ENCODE measurements at regions not wholly inside any gene's neighbourhood (a gene's known extent, or its start where the extent isn't known, plus 50 kb on each side); places are given as distances from the start of the nearest gene placed in this dataset.

DNA sequence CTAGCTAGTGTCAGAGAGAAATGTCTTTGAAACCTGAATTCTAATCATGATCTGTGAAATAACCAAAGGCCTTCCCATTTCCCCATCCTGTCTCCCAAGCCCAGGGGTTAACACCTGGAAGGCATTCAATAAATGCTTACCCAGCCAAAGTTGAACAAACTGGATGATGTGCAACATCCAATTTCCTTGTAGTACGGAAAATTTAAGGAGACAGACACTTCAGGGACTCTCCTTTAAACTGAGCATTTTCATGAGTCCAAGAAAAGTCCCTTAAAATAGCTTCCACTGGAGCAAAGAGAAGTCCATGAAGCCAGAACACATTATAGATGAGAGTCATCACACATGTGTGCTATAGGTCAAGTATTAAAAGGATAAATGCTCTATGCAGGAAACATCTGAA, 271.2 kb downstream of the RAB28 start:
- no peak for FAIRE-seq
- TF ChIP-seq, protein P1, sequence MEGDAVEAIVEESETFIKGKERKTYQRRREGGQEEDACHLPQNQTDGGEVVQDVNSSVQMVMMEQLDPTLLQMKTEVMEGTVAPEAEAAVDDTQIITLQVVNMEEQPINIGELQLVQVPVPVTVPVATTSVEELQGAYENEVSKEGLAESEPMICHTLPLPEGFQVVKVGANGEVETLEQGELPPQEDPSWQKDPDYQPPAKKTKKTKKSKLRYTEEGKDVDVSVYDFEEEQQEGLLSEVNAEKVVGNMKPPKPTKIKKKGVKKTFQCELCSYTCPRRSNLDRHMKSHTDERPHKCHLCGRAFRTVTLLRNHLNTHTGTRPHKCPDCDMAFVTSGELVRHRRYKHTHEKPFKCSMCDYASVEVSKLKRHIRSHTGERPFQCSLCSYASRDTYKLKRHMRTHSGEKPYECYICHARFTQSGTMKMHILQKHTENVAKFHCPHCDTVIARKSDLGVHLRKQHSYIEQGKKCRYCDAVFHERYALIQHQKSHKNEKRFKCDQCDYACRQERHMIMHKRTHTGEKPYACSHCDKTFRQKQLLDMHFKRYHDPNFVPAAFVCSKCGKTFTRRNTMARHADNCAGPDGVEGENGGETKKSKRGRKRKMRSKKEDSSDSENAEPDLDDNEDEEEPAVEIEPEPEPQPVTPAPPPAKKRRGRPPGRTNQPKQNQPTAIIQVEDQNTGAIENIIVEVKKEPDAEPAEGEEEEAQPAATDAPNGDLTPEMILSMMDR (IDR thresholded peaks at IDR 0.05; ENCODE audit: insufficient read depth, low read length, severe bottlenecking) = no peak
- no peak for DNase-seq (ENCODE audit: low read depth)
- Histone ChIP-seq H3K27me3 (ENCODE audit: control insufficient read depth, insufficient read depth, low read length) (no peaks in the 10 kb centered on the region), H3K4me3 (ENCODE audit: low read depth, low read length) (no peak overlapping the region), H3K36me3 (ENCODE audit: control insufficient read depth, insufficient read depth, low read length) (no peaks in the 10 kb centered on the region)

DNA sequence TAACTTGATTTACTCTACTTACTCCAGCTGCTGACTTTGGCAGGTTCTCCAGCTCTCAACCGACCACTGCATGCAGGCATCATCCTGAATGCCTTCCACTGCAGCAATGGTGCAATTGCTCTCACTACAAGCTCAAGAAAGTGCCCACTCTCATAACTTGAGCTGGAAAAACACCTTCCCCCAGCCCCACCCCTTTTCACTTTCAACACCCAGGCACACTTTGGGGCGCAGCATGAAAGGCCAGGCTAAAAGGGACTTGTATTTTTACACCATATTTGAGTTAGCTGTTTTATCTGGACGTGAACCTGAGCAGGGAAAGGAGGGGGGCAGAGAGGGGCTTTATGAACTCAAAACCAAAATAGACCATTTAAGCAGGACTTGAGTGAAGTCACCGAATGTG, 274.5 kb downstream of the RAB28 start:
- no peaks in the 10 kb centered on the region for H3K27me3 ChIP-seq (ENCODE audit: control insufficient read depth, insufficient read depth, low read length)
- DNase-seq (ENCODE audit: low read depth) (no peak), FAIRE-seq (no peak)
- no peaks in the 10 kb centered on the region for H3K36me3 ChIP-seq (ENCODE audit: control insufficient read depth, insufficient read depth, low read length)
- TF ChIP-seq, protein P1 (IDR thresholded peaks at IDR 0.05; ENCODE audit: insufficient read depth, low read length, severe bottlenecking) = no peak
- no peak overlapping the region for H3K4me3 ChIP-seq (ENCODE audit: low read depth, low read length)

DNA sequence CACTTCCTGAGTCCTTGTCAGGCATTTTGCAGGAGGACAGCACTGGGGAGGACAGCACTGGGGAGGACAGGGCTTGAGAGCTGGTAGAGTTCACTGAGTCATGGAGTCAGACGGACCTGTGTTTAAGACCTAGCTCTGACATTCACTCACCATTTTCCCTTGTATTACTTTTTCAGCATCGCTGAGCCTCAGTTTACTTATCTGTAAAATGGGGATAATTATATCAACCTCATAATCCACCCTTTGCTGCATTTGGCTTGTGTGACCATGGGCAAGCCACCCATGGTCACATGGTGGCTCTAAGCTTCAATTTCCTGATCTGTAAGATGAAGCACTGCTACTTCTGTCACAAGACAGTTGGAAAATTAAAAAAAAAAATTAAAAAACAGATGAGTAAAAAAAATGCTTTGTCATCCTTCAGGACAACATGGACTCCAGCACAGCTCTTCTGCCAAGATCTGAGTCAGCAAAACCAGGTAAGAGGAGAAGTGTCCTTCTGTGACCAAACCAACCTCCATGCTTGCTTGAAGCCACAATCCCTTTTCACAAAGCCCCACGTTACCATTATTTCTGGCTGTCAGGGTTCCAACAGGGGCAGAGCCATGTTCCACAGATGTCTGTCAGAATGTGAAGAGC, 275.5 kb downstream of the RAB28 start:
- no peak for DNase-seq (ENCODE audit: low read depth)
- TF ChIP-seq, protein P1 (IDR thresholded peaks at IDR 0.05; ENCODE audit: insufficient read depth, low read length, severe bottlenecking) = no peak
- FAIRE-seq = no peak

DNA sequence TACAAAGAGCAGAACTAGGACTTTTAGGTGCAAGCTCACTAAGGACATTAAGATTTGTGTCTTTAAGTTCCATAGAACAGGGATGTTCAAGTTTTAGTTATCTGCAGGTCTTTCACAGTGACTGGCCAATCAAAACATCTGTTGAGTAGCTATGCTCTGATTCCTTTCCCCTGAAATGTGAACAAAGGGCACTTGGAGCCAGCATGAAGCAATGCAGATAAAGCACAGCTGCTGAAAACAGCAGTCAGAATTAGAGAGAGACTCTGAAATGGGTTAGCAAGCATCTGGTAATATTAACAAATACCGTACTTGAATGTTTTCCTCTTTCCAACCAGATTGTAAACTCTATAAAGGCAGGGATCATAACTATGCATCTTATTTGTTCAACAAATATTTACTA, 276.9 kb downstream of the RAB28 start:
- no peak for DNase-seq (ENCODE audit: low read depth)
- no peaks in the 10 kb centered on the region for H3K36me3 ChIP-seq (ENCODE audit: control insufficient read depth, insufficient read depth, low read length)
- FAIRE-seq = no peak
- TF ChIP-seq, protein P1 (IDR thresholded peaks at IDR 0.05; ENCODE audit: insufficient read depth, low read length, severe bottlenecking) = no peak
- no peaks in the 10 kb centered on the region for H3K27me3 ChIP-seq (ENCODE audit: control insufficient read depth, insufficient read depth, low read length)
- no peak overlapping the region for H3K4me3 ChIP-seq (ENCODE audit: low read depth, low read length)

More for the DNA sequence above, 275.5 kb downstream of the RAB28 start:
- no peak overlapping the region for H3K4me3 ChIP-seq (ENCODE audit: low read depth, low read length)
- no peaks in the 10 kb centered on the region for H3K27me3 ChIP-seq (ENCODE audit: control insufficient read depth, insufficient read depth, low read length)
- no peaks in the 10 kb centered on the region for H3K36me3 ChIP-seq (ENCODE audit: control insufficient read depth, insufficient read depth, low read length)

DNA sequence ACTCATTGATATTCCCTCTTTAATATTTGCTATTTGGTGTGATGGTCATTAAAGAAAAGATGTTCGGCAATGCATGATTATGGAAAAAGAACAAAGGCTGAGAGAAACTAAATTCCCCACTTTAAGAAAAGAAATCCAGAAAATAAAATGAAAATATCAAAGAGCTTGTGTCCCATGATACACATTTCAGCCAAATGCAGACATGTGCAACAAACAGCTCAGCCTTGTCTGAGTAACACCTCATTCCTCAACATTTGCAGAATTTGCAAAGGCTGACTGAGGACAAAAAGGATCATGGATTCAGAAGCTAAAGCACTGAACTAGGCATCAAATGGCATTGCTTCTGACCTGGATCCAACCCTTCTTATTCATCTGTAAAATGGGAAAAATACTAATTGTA, 281.0 kb downstream of the RAB28 start:
- TF ChIP-seq, protein P1 (IDR thresholded peaks at IDR 0.05; ENCODE audit: insufficient read depth, low read length, severe bottlenecking) = no peak
- DNase-seq (ENCODE audit: low read depth) (no peak), FAIRE-seq (no peak)
- Histone ChIP-seq H3K36me3 (ENCODE audit: control insufficient read depth, insufficient read depth, low read length) (no peaks in the 10 kb centered on the region), H3K4me3 (ENCODE audit: low read depth, low read length) (no peak overlapping the region), H3K27me3 (ENCODE audit: control insufficient read depth, insufficient read depth, low read length) (no peaks in the 10 kb centered on the region)

DNA sequence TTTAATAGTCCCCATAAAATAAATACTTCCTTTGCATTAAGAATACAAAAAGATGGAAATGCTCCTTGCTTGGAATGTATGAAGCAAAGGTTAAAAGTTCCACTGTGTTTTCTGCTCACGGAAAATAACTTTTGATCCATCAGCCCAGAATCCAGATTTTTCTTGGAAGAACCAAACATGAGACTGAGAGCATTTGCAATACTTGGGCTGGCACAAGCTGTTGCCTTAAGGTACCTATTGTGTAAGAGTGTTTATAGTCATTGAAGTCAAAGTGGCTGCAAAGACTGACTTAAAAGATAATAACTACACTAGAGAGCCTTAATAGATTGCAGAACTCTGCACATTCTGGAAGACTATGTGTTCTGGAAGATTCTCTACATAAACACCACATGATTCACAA, 281.4 kb downstream of the RAB28 start:
- FAIRE-seq = no peak
- Histone ChIP-seq H3K27me3 (ENCODE audit: control insufficient read depth, insufficient read depth, low read length) (no peaks in the 10 kb centered on the region), H3K4me3 (ENCODE audit: low read depth, low read length) (no peak overlapping the region), H3K36me3 (ENCODE audit: control insufficient read depth, insufficient read depth, low read length) (no peaks in the 10 kb centered on the region)
- TF ChIP-seq, protein P1 (IDR thresholded peaks at IDR 0.05; ENCODE audit: insufficient read depth, low read length, severe bottlenecking) = no peak
- no peak for DNase-seq (ENCODE audit: low read depth)

All from bronchial epithelial cell (primary cell).